ENCODE measurements at regions not wholly inside any gene's neighbourhood (a gene's known extent, or its start where the extent isn't known, plus 50 kb on each side); places are given as distances from the start of the nearest gene placed in this dataset.

DNA sequence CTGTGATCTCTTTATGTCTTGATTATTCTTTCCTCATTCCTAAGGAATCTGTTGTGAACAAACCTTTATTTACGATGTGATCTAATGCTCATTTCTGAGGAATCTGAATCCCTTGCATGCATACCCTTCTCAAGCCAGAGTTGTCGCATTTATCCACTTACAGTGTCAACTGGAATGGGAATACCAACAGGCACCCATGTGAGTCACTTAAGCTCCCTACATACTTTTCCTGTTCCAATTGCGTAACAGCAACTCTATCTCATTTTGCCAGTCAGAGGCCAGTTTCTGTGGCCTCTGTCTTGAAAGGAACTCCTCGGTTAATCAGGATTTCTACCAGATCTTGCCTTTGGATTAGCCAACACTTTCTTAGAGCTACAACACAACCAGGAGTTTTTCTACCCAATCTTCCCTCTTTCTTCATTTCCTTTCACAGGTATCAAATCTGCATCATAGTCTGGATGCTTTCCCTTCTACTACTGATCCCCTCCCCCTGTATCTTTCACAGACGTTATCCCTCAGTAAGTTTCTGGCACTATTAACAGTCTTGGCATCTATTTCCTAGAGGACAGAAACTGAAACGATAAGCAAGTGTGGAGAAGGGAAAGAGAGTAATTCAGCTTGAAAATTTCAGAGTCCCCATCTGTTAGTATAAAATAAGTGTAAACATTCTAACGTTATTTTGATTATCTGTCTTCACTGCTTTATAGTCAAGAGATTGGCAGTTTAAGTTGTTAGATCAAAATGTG is 66.8 kb upstream of the BCHE start:
- no peak for DNase-seq (ENCODE audit: low read depth)

- DNase-seq (ENCODE audit: low read depth), result no peak
Observed at GRCh38 chr3:165899066-165899465, 61.8 kb upstream of the BCHE start.

- DNase-seq (ENCODE audit: low read depth), result no peak
Observed at GRCh38 chr3:165897137-165897536, 59.9 kb upstream of the BCHE start.

DNA sequence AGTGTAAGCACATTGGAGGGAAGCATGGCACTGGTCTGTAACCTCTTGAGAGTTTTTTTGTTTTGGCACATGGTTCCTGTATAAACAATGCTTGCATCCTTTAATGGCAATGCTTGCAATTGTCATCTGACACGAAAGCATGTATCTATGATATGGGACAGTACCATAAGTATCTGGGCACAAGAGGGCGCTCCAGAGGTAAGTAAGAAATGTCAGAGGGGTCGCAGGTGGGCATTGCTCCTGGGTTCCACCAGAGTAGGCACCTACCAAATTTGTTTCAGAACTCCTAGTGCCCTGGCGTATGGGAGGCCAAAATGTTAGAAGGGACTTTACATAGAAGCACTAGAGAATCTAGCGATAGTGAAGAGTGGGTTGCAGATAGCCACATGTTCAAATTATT is 58.7 kb upstream of the BCHE start:
- no peak for DNase-seq (ENCODE audit: low read depth)

GRCh38 chr3:165892565-165892964 is 55.3 kb upstream of the BCHE start:
- DNase-seq (ENCODE audit: low read depth), result no peak
